Osteoblast (primary cell): ENCODE measurements at regions not wholly inside any gene's neighbourhood (a gene's known extent, or its start where the extent isn't known, plus 50 kb on each side); places are given as distances from the start of the nearest gene placed in this dataset.

Experiments used
- DNase-seq: peaks from one replicate; pipeline ENCODE4 v3.0.0; 2011; ENCODE audit warnings: low spot score, mixed read lengths; ENCODE audit not compliant: insufficient read length; ENCODE audit errors: missing footprints
- H2AFZ ChIP-seq: 2 replicates; pipeline ENCODE4 v1.6.0; 2011; ENCODE audit warnings: mild to moderate bottlenecking, low read length
- H3K27ac ChIP-seq: 2 replicates; pipeline ENCODE4 v1.5.1; 2011; ENCODE audit warnings: mild to moderate bottlenecking, low read depth, low read length, moderate library complexity
- H3K27me3 ChIP-seq: 2 replicates; pipeline ENCODE4 v1.6.0; 2012; ENCODE audit warnings: mild to moderate bottlenecking, control low read depth, inconsistent platforms, low read length, moderate library complexity; ENCODE audit not compliant: insufficient read depth
- H3K36me3 ChIP-seq: 2 replicates; pipeline ENCODE4 v1.5.1; 2011; ENCODE audit warnings: mild to moderate bottlenecking, low read length, control low read depth, moderate library complexity; ENCODE audit not compliant: insufficient read depth
- H3K4me1 ChIP-seq: 2 replicates; pipeline ENCODE4 v1.5.1; 2011; ENCODE audit warnings: mild to moderate bottlenecking, low read length, control low read depth, moderate library complexity; ENCODE audit not compliant: insufficient read depth
- H3K4me2 ChIP-seq: 2 replicates; pipeline ENCODE4 v1.6.0; 2011; ENCODE audit warnings: mild to moderate bottlenecking, low read length; ENCODE audit not compliant: insufficient read depth
- H3K4me3 ChIP-seq: fragments of 200-600 bp; sonication (generic); 3 replicates; pipeline ENCODE4 v1.5.1; 2012; ENCODE audit warnings: mild to moderate bottlenecking, low read length, inconsistent platforms; ENCODE audit not compliant: insufficient read depth
- H3K79me2 ChIP-seq: 2 replicates; pipeline ENCODE4 v1.6.0; 2012; ENCODE audit warnings: mild to moderate bottlenecking, low read length, control low read depth, inconsistent platforms; ENCODE audit not compliant: insufficient read depth
- H3K9me3 ChIP-seq: 2 replicates; pipeline ENCODE4 v1.5.1; 2011; ENCODE audit warnings: low read depth, low read length, control low read depth
- H4K20me1 ChIP-seq: 2 replicates; pipeline ENCODE4 v1.6.0; 2012; ENCODE audit warnings: mild to moderate bottlenecking, low read length, control low read depth; ENCODE audit not compliant: insufficient read depth
- CTCF ChIP-seq: IDR thresholded peaks from 2 replicates; pipeline ENCODE4 v1.5.1; 2011; ENCODE audit warnings: mild to moderate bottlenecking, low read depth, low read length, moderate library complexity; ENCODE audit errors: extremely low read depth

GRCh38 chr1:108044318-108044717 lies 79.3 kb upstream of the VAV3 start:
- Histone ChIP-seq H3K79me2 (no peaks in the 10 kb centered on the region), H3K9me3 (no peaks in the 10 kb centered on the region), H3K36me3 (no peaks in the 10 kb centered on the region), H3K4me2 (no peak overlapping the region), H3K4me1 (peaks cover 5% of the 10 kb centered on the region), H3K27ac (no peak overlapping the region), H2AFZ (no peak overlapping the region), H3K27me3 (peaks cover 6% of the 10 kb centered on the region), H4K20me1 (no peaks in the 10 kb centered on the region), H3K4me3 (no peak overlapping the region)
- DNase-seq = no peak
- TF ChIP-seq CTCF = no peak

GRCh38 chr1:108043707-108044106 lies 78.7 kb upstream of the VAV3 start:
- no peaks in the 10 kb centered on the region for H3K36me3 ChIP-seq
- no peak overlapping the region for H3K27ac ChIP-seq
- no peaks in the 10 kb centered on the region for H3K4me1 ChIP-seq
- no peak for TF ChIP-seq CTCF
- H3K4me3 ChIP-seq = no peak overlapping the region
- H3K9me3 ChIP-seq = no peaks in the 10 kb centered on the region
- no peak overlapping the region for H2AFZ ChIP-seq
- DNase-seq = no peak
- H3K27me3 ChIP-seq = peaks cover 6% of the 10 kb centered on the region
- H3K4me2 ChIP-seq = no peak overlapping the region
- H4K20me1 ChIP-seq = no peaks in the 10 kb centered on the region
- H3K79me2 ChIP-seq = no peaks in the 10 kb centered on the region

GRCh38 chr1:108042610-108043009 lies 77.6 kb upstream of the VAV3 start:
- Histone ChIP-seq H4K20me1 (no peaks in the 10 kb centered on the region), H2AFZ (no peak overlapping the region), H3K4me1 (no peaks in the 10 kb centered on the region), H3K4me2 (no peak overlapping the region), H3K4me3 (no peak overlapping the region), H3K9me3 (no peaks in the 10 kb centered on the region), H3K27ac (no peak overlapping the region), H3K79me2 (no peaks in the 10 kb centered on the region), H3K36me3 (no peaks in the 10 kb centered on the region), H3K27me3 (peaks cover 6% of the 10 kb centered on the region)
- no peak for DNase-seq
- no peak for TF ChIP-seq CTCF

- no peaks in the 10 kb centered on the region for H3K9me3 ChIP-seq
- H3K36me3 ChIP-seq = no peaks in the 10 kb centered on the region
- H3K27me3 ChIP-seq = peaks cover 8% of the 10 kb centered on the region
- no peak overlapping the region for H3K27ac ChIP-seq
- no peak for TF ChIP-seq CTCF
- no peaks in the 10 kb centered on the region for H3K79me2 ChIP-seq
- no peak overlapping the region for H3K4me2 ChIP-seq
- no peaks in the 10 kb centered on the region for H3K4me1 ChIP-seq
- no peak for DNase-seq
- no peak overlapping the region for H3K4me3 ChIP-seq
- H2AFZ ChIP-seq = no peak overlapping the region
- H4K20me1 ChIP-seq = no peaks in the 10 kb centered on the region
These were observed 76.6 kb upstream of the VAV3 start for GRCh38 chr1:108041360-108042142.
